ENCODE measurements at regions not wholly inside any gene's neighbourhood (a gene's known extent, or its start where the extent isn't known, plus 50 kb on each side); places are given as distances from the start of the nearest gene placed in this dataset.

DNA sequence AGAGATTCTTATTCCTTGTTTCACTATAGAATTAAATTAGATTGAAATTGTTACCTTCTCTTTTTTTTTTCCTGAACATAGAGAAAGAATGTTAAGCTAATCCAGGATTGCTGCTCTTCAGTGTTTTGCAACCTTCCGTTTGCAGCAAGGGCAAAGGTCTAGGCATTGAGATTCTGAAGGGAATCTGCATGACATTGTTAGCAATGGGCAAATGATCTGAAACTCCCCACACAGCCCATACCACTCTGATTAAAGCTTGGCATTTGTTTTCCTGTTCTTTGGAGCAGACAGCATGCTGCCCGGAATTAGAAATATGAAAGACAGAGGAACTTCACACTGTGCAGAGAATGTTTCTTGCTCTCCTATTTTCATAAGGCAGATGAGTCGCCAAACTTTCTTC lies 551.8 kb downstream of the SOCS6 start:
- no peak overlapping the region for H3K27ac ChIP-seq
- no peak overlapping the region for H3K4me3 ChIP-seq
- WGBS (ENCODE audit: missing lambda C conversion rate) = 28% methylated on average over 3 of the region's 3 CpGs
- no peaks in the 10 kb centered on the region for H3K4me1 ChIP-seq
- no peak for DNase-seq (ENCODE audit: low read depth in 1 of 2, low spot score in 1 of 2)
- ChIA-PET POLR2A (no interaction called here), CTCF (no interaction called here)
- TF ChIP-seq, protein P1, sequence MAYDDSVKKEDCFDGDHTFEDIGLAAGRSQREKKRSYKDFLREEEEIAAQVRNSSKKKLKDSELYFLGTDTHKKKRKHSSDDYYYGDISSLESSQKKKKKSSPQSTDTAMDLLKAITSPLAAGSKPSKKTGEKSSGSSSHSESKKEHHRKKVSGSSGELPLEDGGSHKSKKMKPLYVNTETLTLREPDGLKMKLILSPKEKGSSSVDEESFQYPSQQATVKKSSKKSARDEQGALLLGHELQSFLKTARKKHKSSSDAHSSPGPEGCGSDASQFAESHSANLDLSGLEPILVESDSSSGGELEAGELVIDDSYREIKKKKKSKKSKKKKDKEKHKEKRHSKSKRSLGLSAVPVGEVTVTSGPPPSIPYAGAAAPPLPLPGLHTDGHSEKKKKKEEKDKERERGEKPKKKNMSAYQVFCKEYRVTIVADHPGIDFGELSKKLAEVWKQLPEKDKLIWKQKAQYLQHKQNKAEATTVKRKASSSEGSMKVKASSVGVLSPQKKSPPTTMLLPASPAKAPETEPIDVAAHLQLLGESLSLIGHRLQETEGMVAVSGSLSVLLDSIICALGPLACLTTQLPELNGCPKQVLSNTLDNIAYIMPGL (CRISPR knock-in tag; IDR thresholded peaks at IDR 0.05; ENCODE audit: borderline replicate concordance) = no peak
- TF ChIP-seq KDM5A (IDR thresholded peaks at IDR 0.05) (no peak), CEBPB (IDR thresholded peaks at IDR 0.05) (no peak), HOXB13 (CRISPR knock-in tag; IDR thresholded peaks at IDR 0.05; ENCODE audit: low read depth) (no peak), REST (IDR thresholded peaks at IDR 0.05) (no peak), TFCP2L1 (CRISPR knock-in tag; IDR thresholded peaks at IDR 0.05) (no peak), NFE2L2 (conservative IDR thresholded peaks at IDR 0.05; ENCODE audit: low read length) (no peak), FOSL2 (IDR thresholded peaks at IDR 0.05) (no peak), FOSL2 (CRISPR knock-in tag; IDR thresholded peaks at IDR 0.05) (no peak), RNF2 (IDR thresholded peaks at IDR 0.05; ENCODE audit: borderline replicate concordance, low read depth) (no peak)
- no peak for ATAC-seq
- no peaks in the 10 kb centered on the region for H3K9me3 ChIP-seq
- no peak overlapping the region for H3K4me2 ChIP-seq
- FAIRE-seq = no peak

DNA sequence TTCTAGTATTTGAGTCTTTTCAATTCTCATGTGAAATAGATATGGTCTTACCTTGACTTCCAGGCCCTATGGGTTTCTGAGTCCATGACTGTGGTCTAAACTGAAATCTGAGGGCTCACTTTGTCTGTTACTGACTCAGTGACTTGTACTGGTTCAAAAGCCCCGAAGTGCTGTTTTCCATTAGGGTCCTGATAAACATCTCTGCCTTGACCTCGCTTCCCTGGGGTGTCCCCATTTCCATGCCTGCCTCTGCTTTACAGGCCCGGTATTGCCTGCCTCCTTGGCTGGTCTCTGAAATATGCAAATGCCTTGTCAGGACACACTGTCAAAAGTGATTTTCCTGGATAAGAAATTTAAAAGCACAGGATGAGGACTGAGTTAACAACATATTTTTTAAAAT lies 538.8 kb downstream of the SOCS6 start:
- no peaks in the 10 kb centered on the region for H3K4me1 ChIP-seq
- no peak for FAIRE-seq

More for the DNA sequence above, 538.8 kb downstream of the SOCS6 start:
- no peak overlapping the region for H3K4me3 ChIP-seq
- no peak for TF ChIP-seq FOSB (CRISPR knock-in tag; IDR thresholded peaks at IDR 0.05)
- TF ChIP-seq CTCF (IDR thresholded peaks at IDR 0.05) = no peak
- no peak for TF ChIP-seq NR3C1 (IDR thresholded peaks at IDR 0.05)
- no peak for TF ChIP-seq NPAS2 (CRISPR knock-in tag; IDR thresholded peaks at IDR 0.05; ENCODE audit: borderline replicate concordance)
- TF ChIP-seq RFX5 (IDR thresholded peaks at IDR 0.05) = no peak
- TF ChIP-seq BHLHE40 (IDR thresholded peaks at IDR 0.05; ENCODE audit: low read depth, low read length) = no peak
- no peak for TF ChIP-seq HDAC2 (IDR thresholded peaks at IDR 0.05)
- TF ChIP-seq ZNF302 (CRISPR knock-in tag; IDR thresholded peaks at IDR 0.05) = no peak
- TF ChIP-seq HEYL (CRISPR knock-in tag; IDR thresholded peaks at IDR 0.05) = no peak
- no peak for TF ChIP-seq SMC3 (IDR thresholded peaks at IDR 0.05)
- TF ChIP-seq CEBPB (IDR thresholded peaks at IDR 0.05) = no peak
- TF ChIP-seq HOXB5 (CRISPR knock-in tag; IDR thresholded peaks at IDR 0.05) = no peak
- TF ChIP-seq ATOH8 (CRISPR knock-in tag; IDR thresholded peaks at IDR 0.05; ENCODE audit: low read depth) = no peak
- no peak for TF ChIP-seq CBX2 (IDR thresholded peaks at IDR 0.05; ENCODE audit: borderline replicate concordance, low read depth)
- no peak for TF ChIP-seq FOXS1 (CRISPR knock-in tag; IDR thresholded peaks at IDR 0.05)
- no peak for TF ChIP-seq EHF (CRISPR knock-in tag; IDR thresholded peaks at IDR 0.05)
- no peak for TF ChIP-seq KDM5A (IDR thresholded peaks at IDR 0.05)
- TF ChIP-seq CHD2 (IDR thresholded peaks at IDR 0.05; ENCODE audit: low read length, partially characterized antibody) = no peak
- no peak for TF ChIP-seq ZFP36 (IDR thresholded peaks at IDR 0.05; ENCODE audit: borderline replicate concordance, partially characterized antibody)
- no peaks in the 10 kb centered on the region for H3K9me3 ChIP-seq
- DNase-seq (ENCODE audit: low read depth in 1 of 2, low spot score in 1 of 2) (no peak), ATAC-seq (no peak)
- POLR2A ChIA-PET = no interaction called here
- CTCF ChIA-PET = no interaction called here
- H3K4me2 ChIP-seq = no peak overlapping the region
- WGBS (ENCODE audit: missing lambda C conversion rate) = 15% methylated on average over 3 of the region's 3 CpGs
- H3K27ac ChIP-seq = no peak overlapping the region
